WI38 (cell line): ENCODE measurements at regions not wholly inside any gene's neighbourhood (a gene's known extent, or its start where the extent isn't known, plus 50 kb on each side); places are given as distances from the start of the nearest gene placed in this dataset.
A peak's percentile ranks its signal among the peaks of the same experiment; 100 is the strongest.

Source experiments
- H3K4me3 ChIP-seq: 2 replicates; pipeline ENCODE4 v1.5.1; 2011; ENCODE audit warnings: low read depth, mild to moderate bottlenecking, control low read depth, low read length
- TF ChIP-seq, protein P1 (sequence below): IDR thresholded peaks from 2 replicates; pipeline ENCODE4 v1.5.1; 2012; ENCODE audit warnings: low read depth, mild to moderate bottlenecking, control low read depth, low read length

GRCh38 chr1:244157731-244158438 lies 106.8 kb downstream of the ZBTB18 start:
- TF ChIP-seq, protein P1, sequence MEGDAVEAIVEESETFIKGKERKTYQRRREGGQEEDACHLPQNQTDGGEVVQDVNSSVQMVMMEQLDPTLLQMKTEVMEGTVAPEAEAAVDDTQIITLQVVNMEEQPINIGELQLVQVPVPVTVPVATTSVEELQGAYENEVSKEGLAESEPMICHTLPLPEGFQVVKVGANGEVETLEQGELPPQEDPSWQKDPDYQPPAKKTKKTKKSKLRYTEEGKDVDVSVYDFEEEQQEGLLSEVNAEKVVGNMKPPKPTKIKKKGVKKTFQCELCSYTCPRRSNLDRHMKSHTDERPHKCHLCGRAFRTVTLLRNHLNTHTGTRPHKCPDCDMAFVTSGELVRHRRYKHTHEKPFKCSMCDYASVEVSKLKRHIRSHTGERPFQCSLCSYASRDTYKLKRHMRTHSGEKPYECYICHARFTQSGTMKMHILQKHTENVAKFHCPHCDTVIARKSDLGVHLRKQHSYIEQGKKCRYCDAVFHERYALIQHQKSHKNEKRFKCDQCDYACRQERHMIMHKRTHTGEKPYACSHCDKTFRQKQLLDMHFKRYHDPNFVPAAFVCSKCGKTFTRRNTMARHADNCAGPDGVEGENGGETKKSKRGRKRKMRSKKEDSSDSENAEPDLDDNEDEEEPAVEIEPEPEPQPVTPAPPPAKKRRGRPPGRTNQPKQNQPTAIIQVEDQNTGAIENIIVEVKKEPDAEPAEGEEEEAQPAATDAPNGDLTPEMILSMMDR, result no peak
- H3K4me3 ChIP-seq, result no peak overlapping the region

DNA sequence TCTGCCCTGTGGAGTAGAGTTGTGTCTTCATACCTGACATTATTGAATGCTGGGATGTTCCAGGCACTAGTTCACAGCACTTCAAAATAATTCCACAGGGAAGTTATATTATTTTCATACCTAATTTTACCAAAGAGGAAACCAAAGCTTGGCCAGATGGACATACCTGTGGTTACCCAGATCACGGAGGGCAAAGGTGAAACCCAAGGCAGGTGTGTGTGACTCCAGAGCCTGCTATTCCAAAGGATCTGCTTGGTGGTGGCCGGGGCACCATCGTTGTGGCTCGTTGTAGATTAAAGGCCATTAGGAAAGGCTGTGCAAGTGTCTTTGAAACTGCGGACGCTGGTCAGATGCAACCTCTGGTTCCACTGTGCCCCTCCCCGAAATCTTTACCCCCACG lies 108.6 kb downstream of the ZBTB18 start:
- TF ChIP-seq, protein P1, result no peak
- H3K4me3 ChIP-seq, result no peak overlapping the region

DNA sequence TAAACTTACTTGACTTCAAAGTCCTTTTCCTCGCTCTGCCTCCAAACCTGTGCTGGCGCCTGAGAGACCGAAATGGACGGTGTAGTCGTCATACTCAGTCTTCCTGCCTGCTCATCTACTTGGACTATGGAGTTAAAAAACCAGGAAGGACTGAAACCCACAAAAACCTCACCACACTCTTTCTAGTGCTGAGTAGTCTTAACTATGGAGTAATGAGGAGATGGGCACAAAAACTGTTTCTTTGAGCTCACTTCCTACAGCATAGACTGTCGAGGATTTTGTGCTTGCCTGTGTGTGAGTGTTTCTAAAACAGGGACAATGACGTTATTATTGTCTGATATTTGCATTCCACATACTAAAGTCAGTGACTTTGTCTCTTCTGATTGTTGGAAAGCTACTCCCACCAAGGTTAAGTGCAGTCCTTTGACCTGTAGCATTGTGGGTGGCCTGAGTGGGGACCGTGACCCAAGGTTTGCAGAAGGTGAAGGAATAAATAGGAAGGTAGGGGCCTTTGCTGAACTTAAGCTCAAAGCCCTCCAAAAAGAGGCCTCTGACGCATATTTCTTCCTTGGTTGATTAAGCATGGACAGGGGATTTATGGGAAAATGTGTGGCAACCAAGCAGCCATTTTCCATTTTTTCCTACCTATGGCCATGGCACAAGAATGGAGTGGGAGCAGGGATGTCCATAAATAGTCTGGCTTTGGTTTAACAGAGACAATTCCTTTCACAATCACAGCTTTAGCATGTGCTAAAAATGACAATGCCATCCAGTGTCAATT lies 109.6 kb downstream of the ZBTB18 start:
- no peak overlapping the region for H3K4me3 ChIP-seq
- TF ChIP-seq, protein P1, result no peak

GRCh38 chr1:244161236-244161510 lies 110.1 kb downstream of the ZBTB18 start:
- no peak overlapping the region for H3K4me3 ChIP-seq
- TF ChIP-seq, protein P1, result no peak

DNA sequence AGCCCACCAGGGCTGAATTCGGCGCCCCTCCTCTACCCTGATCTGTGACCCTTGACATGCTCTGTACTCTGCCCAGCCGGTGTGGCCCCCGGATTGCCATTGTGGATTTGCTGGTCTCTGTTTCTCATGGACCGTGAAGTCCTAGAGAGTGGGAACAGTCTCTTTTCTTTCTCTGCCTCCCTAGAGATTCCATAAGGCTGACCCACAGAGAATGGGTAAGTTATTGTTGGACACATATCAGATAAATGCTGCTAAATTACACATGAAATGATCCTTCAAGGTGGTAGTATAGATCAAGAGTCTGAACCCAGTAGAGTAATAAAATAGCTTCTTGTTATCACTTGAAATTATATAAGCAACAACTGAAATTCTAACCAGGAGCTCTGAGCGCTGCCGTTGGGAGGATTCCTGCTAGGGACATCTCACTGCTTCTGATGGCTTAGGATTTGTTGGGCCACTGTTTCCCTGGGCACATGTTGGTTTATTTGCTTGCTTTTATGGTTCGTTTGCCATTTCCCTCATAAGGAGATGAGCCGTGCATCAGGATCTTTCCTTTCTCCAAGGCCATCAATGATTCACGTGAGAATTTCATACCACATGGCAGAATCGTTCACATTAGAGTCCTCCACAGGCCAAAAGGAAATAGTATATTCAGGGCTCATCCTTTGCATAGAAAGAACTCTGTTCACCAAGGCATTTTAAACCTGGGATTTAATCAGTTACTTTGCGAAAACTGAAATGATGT lies 111.9 kb downstream of the ZBTB18 start:
- TF ChIP-seq, protein P1, result no peak
- H3K4me3 ChIP-seq, result no peak overlapping the region; the same call in 1 of the 2 replicates

DNA sequence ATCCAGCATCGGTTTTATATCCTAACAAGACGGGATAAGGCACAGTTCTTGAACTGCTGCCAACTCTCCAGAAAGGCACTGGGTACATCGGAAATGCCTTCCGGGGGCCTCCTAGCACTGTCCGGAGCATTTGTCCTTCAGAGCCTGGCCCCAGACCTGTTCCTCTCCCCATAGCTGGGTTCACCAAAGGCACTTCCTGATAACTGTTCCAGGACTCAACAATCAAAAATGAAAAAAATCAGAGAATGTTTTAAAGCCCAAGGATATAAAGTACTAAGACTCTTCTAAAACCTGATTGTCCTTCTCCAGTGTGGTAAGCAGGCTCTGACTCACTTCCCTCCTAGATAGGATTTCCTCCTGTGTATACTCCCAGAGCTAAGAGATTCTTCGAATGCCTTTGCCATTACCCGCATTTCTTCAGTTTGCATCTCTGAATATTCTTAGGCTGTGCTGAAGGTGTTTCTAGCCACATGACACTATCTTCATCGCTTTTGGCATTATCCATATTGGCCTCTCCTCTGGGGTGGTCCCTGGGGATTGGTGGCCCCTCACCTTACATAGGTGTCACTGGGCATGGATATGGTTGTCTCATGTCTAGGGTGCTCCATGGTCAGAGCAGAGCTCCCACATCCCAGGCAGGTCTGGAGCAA lies 112.9 kb downstream of the ZBTB18 start:
- H3K4me3 ChIP-seq, result peak overlapping the region; percentile 45
- TF ChIP-seq, protein P1, result no peak

DNA sequence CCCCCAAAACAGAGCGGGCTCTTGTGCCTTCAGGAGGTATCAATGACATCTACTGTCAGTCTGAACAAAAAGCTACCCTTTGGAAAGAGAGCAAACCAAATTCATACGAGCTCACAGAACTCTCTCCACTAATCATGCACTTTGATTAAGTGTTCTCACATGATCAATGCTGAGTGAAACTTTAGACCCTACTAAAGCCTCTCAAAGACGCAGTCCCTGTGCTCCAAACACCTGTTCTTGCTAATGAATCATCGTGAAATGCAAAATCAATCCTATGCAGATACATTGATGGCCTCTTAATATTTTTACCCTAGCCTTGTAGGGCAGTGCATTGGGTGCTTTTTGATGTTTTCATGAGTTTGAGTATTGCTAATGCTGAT lies 113.4 kb downstream of the ZBTB18 start:
- TF ChIP-seq, protein P1, result no peak
- H3K4me3 ChIP-seq, result no peak overlapping the region
